ENCODE measurements at regions not wholly inside any gene's neighbourhood (a gene's known extent, or its start where the extent isn't known, plus 50 kb on each side); places are given as distances from the start of the nearest gene placed in this dataset.

GRCh38 chr6:121810158-121811032, 374.9 kb downstream of the GJA1 start:
- Histone ChIP-seq H3K27me3 (ENCODE audit: insufficient read depth, low read length, poor library complexity, severe bottlenecking) (no peaks in the 10 kb centered on the region), H3K79me2 (ENCODE audit: insufficient read depth, low read length) (no peaks in the 10 kb centered on the region), H3K36me3 (ENCODE audit: insufficient read depth, low read length) (no peaks in the 10 kb centered on the region), H3K4me3 (ENCODE audit: low read length, poor library complexity, severe bottlenecking) (no peak overlapping the region), H3K9me3 (ENCODE audit: insufficient read depth, low read depth, low read length) (no peaks in the 10 kb centered on the region), H3K4me1 (ENCODE audit: insufficient read depth, low read length, poor library complexity, severe bottlenecking) (no peaks in the 10 kb centered on the region), H3K4me2 (ENCODE audit: low read depth, low read length, poor library complexity, severe bottlenecking) (no peak overlapping the region), H3K9ac (ENCODE audit: low read depth, low read length, poor library complexity, severe bottlenecking) (no peak overlapping the region), H3F3A (ENCODE audit: low read depth) (no peaks in the 10 kb centered on the region), H2AFZ (ENCODE audit: low read length) (no peak overlapping the region), H4K20me1 (ENCODE audit: insufficient read depth, low read length, poor library complexity, severe bottlenecking) (no peaks in the 10 kb centered on the region), H3K9me2 (replicated peaks; ENCODE audit: low read depth, low read length) (no peaks in the 10 kb centered on the region)
- TF ChIP-seq EZH2phosphoT487 (IDR thresholded peaks at IDR 0.05; ENCODE audit: borderline replicate concordance): no peak
- TF ChIP-seq, protein P1, sequence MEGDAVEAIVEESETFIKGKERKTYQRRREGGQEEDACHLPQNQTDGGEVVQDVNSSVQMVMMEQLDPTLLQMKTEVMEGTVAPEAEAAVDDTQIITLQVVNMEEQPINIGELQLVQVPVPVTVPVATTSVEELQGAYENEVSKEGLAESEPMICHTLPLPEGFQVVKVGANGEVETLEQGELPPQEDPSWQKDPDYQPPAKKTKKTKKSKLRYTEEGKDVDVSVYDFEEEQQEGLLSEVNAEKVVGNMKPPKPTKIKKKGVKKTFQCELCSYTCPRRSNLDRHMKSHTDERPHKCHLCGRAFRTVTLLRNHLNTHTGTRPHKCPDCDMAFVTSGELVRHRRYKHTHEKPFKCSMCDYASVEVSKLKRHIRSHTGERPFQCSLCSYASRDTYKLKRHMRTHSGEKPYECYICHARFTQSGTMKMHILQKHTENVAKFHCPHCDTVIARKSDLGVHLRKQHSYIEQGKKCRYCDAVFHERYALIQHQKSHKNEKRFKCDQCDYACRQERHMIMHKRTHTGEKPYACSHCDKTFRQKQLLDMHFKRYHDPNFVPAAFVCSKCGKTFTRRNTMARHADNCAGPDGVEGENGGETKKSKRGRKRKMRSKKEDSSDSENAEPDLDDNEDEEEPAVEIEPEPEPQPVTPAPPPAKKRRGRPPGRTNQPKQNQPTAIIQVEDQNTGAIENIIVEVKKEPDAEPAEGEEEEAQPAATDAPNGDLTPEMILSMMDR (conservative IDR thresholded peaks at IDR 0.05; ENCODE audit: low read length): no peak

DNA sequence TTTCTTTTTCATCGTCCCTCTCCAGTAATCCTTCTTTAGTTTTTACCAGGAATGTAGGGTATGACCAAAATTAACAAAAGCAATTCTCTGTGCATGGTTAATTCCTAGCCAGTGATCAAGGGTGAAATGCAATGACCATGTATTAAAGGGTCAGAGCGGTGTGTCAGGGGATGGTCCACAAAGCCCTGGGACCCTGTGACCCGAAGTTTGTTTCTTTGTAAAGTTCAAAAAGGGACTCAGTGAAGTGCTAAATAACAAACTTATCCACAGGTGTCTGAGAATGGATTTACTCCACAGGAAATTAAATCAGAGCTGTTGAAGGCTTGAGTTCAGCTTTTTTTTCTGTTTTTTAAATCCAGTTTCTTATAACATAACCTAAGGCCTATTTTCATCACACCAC, 375.7 kb downstream of the GJA1 start:
- H4K20me1 ChIP-seq (ENCODE audit: insufficient read depth, low read length, poor library complexity, severe bottlenecking): no peaks in the 10 kb centered on the region
- H3F3A ChIP-seq (ENCODE audit: low read depth): no peaks in the 10 kb centered on the region
- no peaks in the 10 kb centered on the region for H3K36me3 ChIP-seq (ENCODE audit: insufficient read depth, low read length)
- no peak overlapping the region for H3K4me3 ChIP-seq (ENCODE audit: low read length, poor library complexity, severe bottlenecking)
- no peak for TF ChIP-seq EZH2phosphoT487 (IDR thresholded peaks at IDR 0.05; ENCODE audit: borderline replicate concordance)
- TF ChIP-seq, protein P1 (conservative IDR thresholded peaks at IDR 0.05; ENCODE audit: low read length): no peak
- H3K9me2 ChIP-seq (replicated peaks; ENCODE audit: low read depth, low read length): no peaks in the 10 kb centered on the region
- no peaks in the 10 kb centered on the region for H3K79me2 ChIP-seq (ENCODE audit: insufficient read depth, low read length)
- H3K9ac ChIP-seq (ENCODE audit: low read depth, low read length, poor library complexity, severe bottlenecking): no peak overlapping the region
- H3K9me3 ChIP-seq (ENCODE audit: insufficient read depth, low read depth, low read length): no peaks in the 10 kb centered on the region
- no peak overlapping the region for H2AFZ ChIP-seq (ENCODE audit: low read length)
- no peaks in the 10 kb centered on the region for H3K4me1 ChIP-seq (ENCODE audit: insufficient read depth, low read length, poor library complexity, severe bottlenecking)
- H3K27me3 ChIP-seq (ENCODE audit: insufficient read depth, low read length, poor library complexity, severe bottlenecking): no peaks in the 10 kb centered on the region
- no peak overlapping the region for H3K4me2 ChIP-seq (ENCODE audit: low read depth, low read length, poor library complexity, severe bottlenecking)

DNA sequence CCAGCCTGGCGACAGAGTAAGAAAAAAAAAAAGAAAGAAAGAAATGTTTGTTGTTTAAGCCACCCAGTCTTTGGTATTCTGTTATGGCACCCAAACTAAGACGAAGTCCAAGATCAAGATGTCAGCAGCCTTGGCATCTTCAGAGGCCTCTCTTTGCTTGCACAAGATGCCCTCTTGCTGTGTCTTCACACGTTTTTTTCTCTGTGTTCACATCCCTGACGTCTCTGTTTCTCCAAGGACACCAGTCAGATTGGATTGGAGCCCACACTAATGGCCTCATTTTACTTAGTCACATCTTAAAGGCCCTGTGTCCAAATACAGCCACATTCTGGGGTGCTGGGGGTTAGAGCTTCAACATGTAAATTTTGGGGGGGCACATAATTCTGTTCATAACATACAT, 380.9 kb downstream of the GJA1 start:
- H3K27me3 ChIP-seq (ENCODE audit: insufficient read depth, low read length, poor library complexity, severe bottlenecking): no peaks in the 10 kb centered on the region
- H3K9ac ChIP-seq (ENCODE audit: low read depth, low read length, poor library complexity, severe bottlenecking): no peak overlapping the region
- H3K9me2 ChIP-seq (replicated peaks; ENCODE audit: low read depth, low read length): no peaks in the 10 kb centered on the region
- no peak for TF ChIP-seq EZH2phosphoT487 (IDR thresholded peaks at IDR 0.05; ENCODE audit: borderline replicate concordance)
- TF ChIP-seq, protein P1 (conservative IDR thresholded peaks at IDR 0.05; ENCODE audit: low read length): no peak
- no peaks in the 10 kb centered on the region for H3K4me1 ChIP-seq (ENCODE audit: insufficient read depth, low read length, poor library complexity, severe bottlenecking)
- H3F3A ChIP-seq (ENCODE audit: low read depth): no peaks in the 10 kb centered on the region
- no peak overlapping the region for H3K4me3 ChIP-seq (ENCODE audit: low read length, poor library complexity, severe bottlenecking)
- H4K20me1 ChIP-seq (ENCODE audit: insufficient read depth, low read length, poor library complexity, severe bottlenecking): no peaks in the 10 kb centered on the region
- H3K36me3 ChIP-seq (ENCODE audit: insufficient read depth, low read length): no peaks in the 10 kb centered on the region
- no peaks in the 10 kb centered on the region for H3K9me3 ChIP-seq (ENCODE audit: insufficient read depth, low read depth, low read length)
- no peaks in the 10 kb centered on the region for H3K79me2 ChIP-seq (ENCODE audit: insufficient read depth, low read length)
- H2AFZ ChIP-seq (ENCODE audit: low read length): no peak overlapping the region
- H3K4me2 ChIP-seq (ENCODE audit: low read depth, low read length, poor library complexity, severe bottlenecking): no peak overlapping the region

Data from Loucy (cell line).